ENCODE measurements at regions not wholly inside any gene's neighbourhood (a gene's known extent, or its start where the extent isn't known, plus 50 kb on each side); places are given as distances from the start of the nearest gene placed in this dataset.

GRCh38 chr2:203612246-203612645, 77.1 kb upstream of the RAPH1 start:
- no peaks in the 10 kb centered on the region for H3K36me3 ChIP-seq (ENCODE audit: low read depth)
- no peak for ATAC-seq (ENCODE audit: low read depth)
- no peak overlapping the region for H3K4me3 ChIP-seq (ENCODE audit: severe bottlenecking)
- H3K27me3 ChIP-seq (ENCODE audit: insufficient read depth, poor library complexity, severe bottlenecking), result no peaks in the 10 kb centered on the region
- no peaks in the 10 kb centered on the region for H3K9me3 ChIP-seq (ENCODE audit: severe bottlenecking)
- no peak overlapping the region for H3K27ac ChIP-seq (ENCODE audit: poor library complexity, severe bottlenecking)
- no peak for TF ChIP-seq CTCF (IDR thresholded peaks at IDR 0.05; ENCODE audit: poor library complexity, severe bottlenecking)
- DNase-seq (ENCODE audit: low spot score), result no peak
- no peaks in the 10 kb centered on the region for H3K4me1 ChIP-seq (ENCODE audit: insufficient read depth, poor library complexity, severe bottlenecking)

- Histone ChIP-seq H3K9me3 (ENCODE audit: severe bottlenecking) (no peaks in the 10 kb centered on the region), H3K36me3 (ENCODE audit: low read depth) (no peaks in the 10 kb centered on the region), H3K4me1 (ENCODE audit: insufficient read depth, poor library complexity, severe bottlenecking) (peaks cover 13% of the 10 kb centered on the region), H3K27me3 (ENCODE audit: insufficient read depth, poor library complexity, severe bottlenecking) (no peaks in the 10 kb centered on the region), H3K27ac (ENCODE audit: poor library complexity, severe bottlenecking) (no peak overlapping the region), H3K4me3 (ENCODE audit: severe bottlenecking) (no peak overlapping the region)
- no peak for TF ChIP-seq CTCF (IDR thresholded peaks at IDR 0.05; ENCODE audit: poor library complexity, severe bottlenecking)
- ATAC-seq (ENCODE audit: low read depth) (no peak), DNase-seq (ENCODE audit: low spot score) (no peak)
Observed at GRCh38 chr2:203619267-203619878, 84.3 kb upstream of the RAPH1 start.

- ATAC-seq (ENCODE audit: low read depth), result no peak
- Histone ChIP-seq H3K9me3 (ENCODE audit: severe bottlenecking) (no peaks in the 10 kb centered on the region), H3K4me3 (ENCODE audit: severe bottlenecking) (no peak overlapping the region), H3K27ac (ENCODE audit: poor library complexity, severe bottlenecking) (no peak overlapping the region), H3K36me3 (ENCODE audit: low read depth) (no peaks in the 10 kb centered on the region), H3K27me3 (ENCODE audit: insufficient read depth, poor library complexity, severe bottlenecking) (no peaks in the 10 kb centered on the region), H3K4me1 (ENCODE audit: insufficient read depth, poor library complexity, severe bottlenecking) (peaks cover 13% of the 10 kb centered on the region)
- TF ChIP-seq CTCF (IDR thresholded peaks at IDR 0.05; ENCODE audit: poor library complexity, severe bottlenecking), result no peak
- DNase-seq (ENCODE audit: low spot score), result no peak
Observed at GRCh38 chr2:203621981-203622515, 84.4 kb upstream of the CD28 start.

- ATAC-seq (ENCODE audit: low read depth) (peak; percentile 100), DNase-seq (ENCODE audit: low spot score) (no peak)
- peak overlapping the region; percentile 39 for H3K27ac ChIP-seq (ENCODE audit: poor library complexity, severe bottlenecking)
- H3K9me3 ChIP-seq (ENCODE audit: severe bottlenecking), result no peaks in the 10 kb centered on the region
- no peak overlapping the region for H3K4me3 ChIP-seq (ENCODE audit: severe bottlenecking)
- peaks cover 13% of the 10 kb centered on the region for H3K4me1 ChIP-seq (ENCODE audit: insufficient read depth, poor library complexity, severe bottlenecking)
- H3K27me3 ChIP-seq (ENCODE audit: insufficient read depth, poor library complexity, severe bottlenecking), result no peaks in the 10 kb centered on the region
- no peaks in the 10 kb centered on the region for H3K36me3 ChIP-seq (ENCODE audit: low read depth)
- no peak for TF ChIP-seq CTCF (IDR thresholded peaks at IDR 0.05; ENCODE audit: poor library complexity, severe bottlenecking)
Observed at GRCh38 chr2:203623096-203623495, 83.3 kb upstream of the CD28 start.

- no peak for TF ChIP-seq CTCF (IDR thresholded peaks at IDR 0.05; ENCODE audit: poor library complexity, severe bottlenecking)
- H3K27me3 ChIP-seq (ENCODE audit: insufficient read depth, poor library complexity, severe bottlenecking), result no peaks in the 10 kb centered on the region
- H3K9me3 ChIP-seq (ENCODE audit: severe bottlenecking), result no peaks in the 10 kb centered on the region
- ATAC-seq (ENCODE audit: low read depth) (no peak), DNase-seq (ENCODE audit: low spot score) (no peak)
- H3K4me3 ChIP-seq (ENCODE audit: severe bottlenecking), result no peak overlapping the region
- peak overlapping the region; percentile 39 for H3K27ac ChIP-seq (ENCODE audit: poor library complexity, severe bottlenecking)
- peaks cover 13% of the 10 kb centered on the region for H3K4me1 ChIP-seq (ENCODE audit: insufficient read depth, poor library complexity, severe bottlenecking)
- no peaks in the 10 kb centered on the region for H3K36me3 ChIP-seq (ENCODE audit: low read depth)
Observed at GRCh38 chr2:203623661-203624060, 82.8 kb upstream of the CD28 start.

Measured in RWPE2 (cell line).